Medulla oblongata (tissue), 1 donor: ENCODE measurements at regions not wholly inside any gene's neighbourhood (a gene's known extent, or its start where the extent isn't known, plus 50 kb on each side); places are given as distances from the start of the nearest gene placed in this dataset.
A peak's percentile ranks its signal among the peaks of the same experiment; 100 is the strongest.
"Not testable (repeated sequence)": the region's sequence is repeated elsewhere in the genome, so short reads cannot be mapped to it uniquely, and the experiment has no call there.

Experiments
- DNase-seq: peaks from one replicate; pipeline ENCODE4 v3.0.0-alpha.2; 2015; ENCODE audit errors: extremely low spot score

DNA sequence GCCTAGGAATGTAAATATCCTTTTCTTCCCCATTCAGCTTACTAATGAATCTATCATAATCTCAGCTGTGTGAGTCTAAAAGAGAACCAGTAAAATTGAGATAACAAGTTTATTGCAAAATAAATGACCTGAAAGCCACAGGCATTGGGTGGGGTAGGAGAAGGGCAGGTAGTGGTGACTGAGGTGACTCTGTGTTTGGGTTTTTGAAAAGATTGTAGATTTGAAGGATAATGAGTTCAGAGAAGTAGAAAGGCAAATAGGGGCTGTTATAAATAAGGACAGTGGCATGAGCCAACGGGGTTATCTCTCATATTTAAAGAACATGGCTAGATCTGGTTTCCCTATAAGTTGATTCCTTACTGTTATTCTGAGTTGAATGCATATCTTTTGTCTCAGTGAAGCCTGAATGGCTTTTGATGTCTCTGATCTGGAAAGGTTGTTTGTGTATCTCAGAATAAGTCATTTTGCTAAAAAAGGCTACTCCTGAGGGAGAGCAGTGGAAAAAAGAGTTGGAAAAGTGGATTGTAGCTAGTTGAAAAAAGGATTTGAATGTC, 92.3 kb upstream of the TPTE start:
- peak; percentile 45 for DNase-seq

DNA sequence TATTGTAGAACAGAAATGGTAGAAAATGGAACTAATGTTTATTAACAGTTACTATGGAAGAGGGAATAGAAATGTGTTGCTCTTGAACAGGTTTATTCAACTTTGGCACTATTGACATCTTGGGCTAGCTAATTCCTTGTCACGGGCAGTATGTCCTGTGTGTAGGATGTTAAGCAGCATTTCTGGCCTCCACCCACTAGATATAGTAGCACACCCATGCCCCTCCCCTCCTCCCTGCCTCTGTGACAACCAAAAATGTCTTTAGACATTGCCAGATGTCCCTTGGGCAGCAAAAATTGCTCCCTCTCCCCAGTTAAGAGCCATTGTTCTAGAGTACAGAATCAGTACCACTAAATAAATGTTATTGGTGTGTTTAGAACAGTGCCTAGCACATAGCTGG, 91.4 kb upstream of the TPTE start:
- peak; percentile 40 for DNase-seq

DNA sequence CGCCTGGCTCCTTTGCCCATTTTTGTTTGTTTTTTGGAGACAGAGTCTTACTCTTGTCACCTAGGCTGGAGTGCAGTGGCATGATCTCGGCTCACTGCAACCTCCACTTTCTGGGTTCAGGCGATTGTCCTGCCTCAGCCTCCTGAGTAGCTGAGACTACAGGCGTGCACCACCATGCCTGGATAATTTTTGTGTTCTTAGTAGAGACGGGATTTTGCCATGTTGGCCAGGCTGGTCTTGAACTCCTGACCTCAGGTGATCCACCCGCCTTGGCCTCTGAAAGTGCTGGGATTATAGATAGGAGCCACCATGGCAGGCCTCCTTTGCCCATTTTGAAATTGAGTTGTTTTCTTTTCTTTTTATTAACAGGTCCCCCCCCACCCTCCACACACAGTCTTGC, 89.4 kb upstream of the TPTE start:
- peak; percentile 15 for DNase-seq

DNA sequence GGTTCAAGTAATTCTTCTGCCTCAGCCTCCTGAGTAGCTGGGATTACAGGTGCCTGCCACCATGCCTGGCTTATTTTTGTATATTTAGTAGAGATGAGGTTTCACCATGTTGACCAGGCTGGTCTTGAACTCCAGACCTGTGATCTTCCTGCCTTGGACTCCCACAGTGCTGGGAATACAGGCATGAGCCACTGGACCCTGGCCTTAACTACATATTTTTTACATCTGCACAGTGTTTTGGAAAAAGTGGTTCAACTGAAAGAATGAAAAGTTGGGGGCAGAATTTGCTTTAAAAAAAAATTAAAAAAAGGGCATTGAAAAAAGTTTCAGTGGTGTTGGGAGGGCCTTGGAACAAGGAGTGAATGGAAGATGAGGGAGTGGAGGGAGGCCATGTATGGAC, 88.9 kb upstream of the TPTE start:
- not testable (repeated sequence) for DNase-seq

DNA sequence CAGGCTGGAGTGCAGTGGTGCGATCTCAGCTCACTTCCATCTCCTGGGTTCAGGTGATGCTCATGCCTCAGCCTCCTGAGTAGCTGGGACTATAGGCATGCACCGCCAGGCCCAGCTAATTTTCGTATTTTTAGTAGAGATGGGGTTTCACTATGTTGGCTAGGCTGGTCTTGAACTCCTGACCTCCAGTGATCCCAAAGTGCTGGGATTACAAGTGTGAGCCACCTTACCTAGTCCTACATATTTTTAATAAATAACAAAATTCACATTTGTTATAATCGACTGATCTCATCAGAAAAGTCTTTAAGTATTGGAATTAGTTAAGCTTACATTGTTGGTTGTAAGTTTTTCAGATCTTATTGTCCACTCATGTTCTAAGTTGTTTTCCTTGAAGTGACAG, 83.4 kb upstream of the TPTE start:
- not testable (repeated sequence) for DNase-seq

DNA sequence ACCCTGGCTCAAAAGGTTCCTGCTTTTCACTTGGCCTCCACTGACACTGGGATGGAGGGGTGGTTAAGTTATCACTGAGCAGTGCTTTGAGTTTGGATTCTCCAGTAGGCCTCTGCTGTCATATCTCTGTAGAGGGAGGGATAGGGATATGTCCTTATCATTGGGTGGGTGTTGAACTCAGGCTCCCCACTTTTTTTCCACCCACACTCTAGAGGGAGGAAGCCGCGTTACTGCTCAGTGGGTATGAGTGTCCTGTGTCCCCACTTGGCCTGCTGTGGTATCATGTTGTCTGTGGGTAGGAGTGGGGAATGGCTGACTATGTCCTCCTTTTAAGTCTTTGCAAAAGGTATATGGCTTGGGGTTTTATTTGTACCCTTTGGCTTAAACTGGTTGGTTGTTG, 80.7 kb upstream of the TPTE start:
- DNase-seq: not testable (repeated sequence)

DNA sequence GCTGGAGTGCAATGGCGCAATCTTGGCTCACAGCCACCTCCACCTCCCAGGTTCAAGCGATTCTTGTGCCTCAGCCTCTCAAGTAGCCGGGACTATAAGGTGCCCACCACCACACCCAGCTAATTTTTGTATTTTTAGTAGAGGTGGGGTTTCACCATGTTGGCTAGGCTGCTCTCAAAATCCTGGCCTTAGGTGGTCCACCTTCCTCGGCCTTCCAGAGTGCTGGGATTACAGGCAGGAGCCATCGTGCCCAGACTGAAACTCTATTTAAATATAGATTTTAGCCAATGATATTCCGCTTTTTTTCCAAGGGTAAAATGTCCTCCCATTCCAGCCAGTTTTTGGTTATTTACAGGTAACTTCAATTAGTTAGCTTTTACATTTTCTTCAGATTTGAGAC, 79.4 kb upstream of the TPTE start:
- not testable (repeated sequence) for DNase-seq

DNA sequence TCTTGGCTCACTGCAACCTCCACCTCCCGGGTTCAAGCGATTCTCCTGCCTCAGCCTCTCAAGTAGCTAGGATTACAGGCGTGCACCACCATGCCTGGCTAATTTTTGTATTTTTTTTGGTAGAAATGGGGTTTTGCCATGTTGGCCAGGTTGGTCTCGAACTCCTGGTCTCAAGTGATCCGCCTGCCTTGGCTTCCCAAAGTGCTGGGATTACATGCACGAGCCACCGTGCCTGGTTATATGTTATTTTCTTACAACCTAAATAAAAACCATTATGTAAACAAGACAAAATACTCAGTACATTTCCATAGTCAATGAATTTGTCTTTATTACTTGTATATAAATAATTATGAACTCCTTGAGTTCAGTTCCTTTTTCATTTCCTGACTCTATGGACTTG, 75.7 kb upstream of the TPTE start:
- DNase-seq: not testable (repeated sequence)

DNA sequence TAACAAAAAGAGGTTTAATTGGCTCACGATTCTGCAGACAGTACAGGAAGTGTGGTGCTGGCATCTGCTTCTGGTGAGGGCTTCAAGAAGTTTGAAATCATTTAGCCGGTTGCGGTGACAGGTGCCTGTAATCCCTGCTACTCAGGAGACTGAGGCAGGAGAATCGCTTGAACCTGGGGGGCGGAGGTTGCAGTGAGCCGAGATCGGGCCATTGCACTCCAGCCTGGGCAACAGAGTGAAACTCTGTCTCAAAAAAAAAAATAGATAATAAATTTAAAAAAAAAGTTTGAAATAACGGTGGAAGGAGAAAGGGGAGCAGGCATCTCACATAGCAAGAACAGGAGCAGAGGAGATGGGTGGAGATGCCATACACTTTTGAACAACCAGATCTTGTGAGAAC, 71.9 kb upstream of the TPTE start:
- DNase-seq: not testable (repeated sequence)

DNA sequence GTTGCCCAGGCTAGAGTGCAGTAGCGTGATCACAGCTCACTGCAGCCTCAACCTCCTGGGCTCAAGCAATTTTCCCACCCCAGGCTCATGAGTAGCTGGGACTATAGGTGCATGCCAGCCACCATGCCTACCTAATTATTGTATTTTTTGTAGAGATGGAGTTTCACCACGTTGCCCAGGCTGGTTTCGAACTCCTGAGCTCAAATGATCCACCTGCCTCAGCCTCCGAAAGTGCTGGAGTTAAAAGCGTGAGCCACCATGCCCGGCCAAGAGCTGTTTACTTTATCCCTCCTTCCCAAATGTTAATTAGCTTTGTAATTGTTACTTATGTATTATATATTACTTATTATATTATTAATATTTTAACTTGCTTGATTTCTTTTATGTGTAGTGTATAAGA, 70.1 kb upstream of the TPTE start:
- DNase-seq: not testable (repeated sequence)

DNA sequence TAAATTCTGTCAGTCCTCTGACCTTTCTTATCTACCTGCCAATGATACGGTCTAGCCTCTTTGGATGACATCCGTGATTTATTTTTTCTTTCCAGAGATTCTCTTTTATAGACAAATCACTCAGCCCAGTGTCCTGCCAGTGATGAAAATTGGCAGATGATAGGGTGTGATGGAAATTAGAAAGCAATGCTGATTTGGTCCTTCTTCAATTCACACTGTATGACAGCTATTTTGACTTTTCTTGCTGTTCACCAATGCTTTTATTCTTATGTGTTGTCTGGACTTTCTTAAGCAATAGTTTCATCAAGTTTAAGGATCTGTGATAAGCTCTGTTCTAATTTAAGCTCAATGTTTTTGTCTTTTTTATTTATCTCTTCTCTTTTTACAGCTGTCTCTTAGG, 63.6 kb upstream of the TPTE start:
- peak; percentile 52 for DNase-seq

DNA sequence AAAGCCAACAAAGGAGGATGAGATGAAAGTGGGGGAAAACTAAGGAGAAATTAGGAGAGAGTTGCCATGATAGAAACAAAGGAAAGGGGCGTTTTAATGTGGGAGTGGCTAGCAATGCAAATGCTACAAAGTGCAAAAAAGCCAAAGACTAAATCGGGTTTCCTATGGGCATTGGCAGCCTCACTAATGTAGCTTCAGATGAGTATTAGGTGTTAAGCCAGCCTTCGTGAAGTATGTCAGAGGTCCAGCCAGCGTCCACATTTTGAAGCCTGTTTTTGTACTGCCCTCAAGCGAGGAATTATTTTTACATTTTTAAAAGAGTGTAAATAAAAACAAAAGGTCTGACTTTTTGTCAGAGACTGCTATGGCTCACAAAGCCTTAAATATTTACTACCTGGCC, 60.4 kb upstream of the TPTE start:
- DNase-seq: peak; percentile 22

DNA sequence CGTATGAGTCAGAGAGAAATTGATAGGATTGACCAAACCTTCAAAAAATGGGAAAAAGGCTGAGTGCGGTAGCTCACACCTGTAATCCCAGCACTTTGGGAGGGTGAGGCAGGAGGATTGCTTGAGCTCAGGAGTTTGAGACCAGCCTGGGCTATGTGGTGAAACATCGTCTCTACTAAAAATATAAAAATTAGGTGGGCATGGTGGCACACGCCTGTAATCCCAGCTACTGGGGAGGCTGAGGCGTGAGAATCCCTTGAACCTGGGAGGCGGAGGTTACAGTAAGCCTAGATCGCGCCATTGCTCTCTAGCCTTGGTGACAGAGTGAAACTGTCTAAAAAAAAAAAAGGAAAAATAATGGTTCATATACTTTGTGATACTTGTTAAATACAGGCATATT, 59.9 kb upstream of the TPTE start:
- DNase-seq: not testable (repeated sequence)

DNA sequence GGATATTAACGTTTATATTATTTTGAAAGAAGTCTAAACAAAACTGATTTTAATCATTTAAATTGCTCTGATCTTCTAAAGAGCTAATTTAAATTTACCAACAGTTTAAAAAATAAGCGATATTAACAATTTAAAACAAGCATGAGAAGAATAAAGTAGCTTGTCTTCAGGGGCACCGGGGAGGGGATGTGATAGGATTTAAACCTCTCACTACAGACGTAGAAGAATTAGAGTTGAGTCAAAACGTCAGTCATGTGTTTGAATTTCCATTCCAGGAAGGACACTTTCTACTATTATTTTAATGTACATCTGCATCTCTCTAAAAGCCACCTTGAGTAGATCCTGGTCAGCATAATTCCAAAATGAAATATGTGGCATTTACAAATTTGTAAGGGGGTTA, 58.2 kb upstream of the TPTE start:
- DNase-seq: no peak

DNA sequence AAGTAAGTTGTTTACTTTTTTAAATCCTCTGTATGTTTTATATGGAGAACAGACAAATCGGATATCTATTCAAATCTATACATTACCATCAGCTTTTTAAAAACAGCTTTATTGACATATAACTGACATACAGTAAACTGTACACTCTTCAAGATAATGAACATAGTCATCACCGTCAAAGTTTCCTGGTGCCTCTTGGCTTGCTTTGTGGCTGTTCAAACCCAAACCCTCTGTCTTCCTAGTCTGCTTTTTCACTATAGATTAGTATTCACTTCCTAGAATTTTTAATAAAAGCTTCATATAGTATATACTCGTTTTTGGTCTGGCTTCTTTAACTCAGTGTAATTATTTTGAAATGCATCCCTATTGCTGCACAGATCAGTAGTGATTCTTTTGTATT, 56.4 kb upstream of the TPTE start:
- DNase-seq: peak; percentile 6

DNA sequence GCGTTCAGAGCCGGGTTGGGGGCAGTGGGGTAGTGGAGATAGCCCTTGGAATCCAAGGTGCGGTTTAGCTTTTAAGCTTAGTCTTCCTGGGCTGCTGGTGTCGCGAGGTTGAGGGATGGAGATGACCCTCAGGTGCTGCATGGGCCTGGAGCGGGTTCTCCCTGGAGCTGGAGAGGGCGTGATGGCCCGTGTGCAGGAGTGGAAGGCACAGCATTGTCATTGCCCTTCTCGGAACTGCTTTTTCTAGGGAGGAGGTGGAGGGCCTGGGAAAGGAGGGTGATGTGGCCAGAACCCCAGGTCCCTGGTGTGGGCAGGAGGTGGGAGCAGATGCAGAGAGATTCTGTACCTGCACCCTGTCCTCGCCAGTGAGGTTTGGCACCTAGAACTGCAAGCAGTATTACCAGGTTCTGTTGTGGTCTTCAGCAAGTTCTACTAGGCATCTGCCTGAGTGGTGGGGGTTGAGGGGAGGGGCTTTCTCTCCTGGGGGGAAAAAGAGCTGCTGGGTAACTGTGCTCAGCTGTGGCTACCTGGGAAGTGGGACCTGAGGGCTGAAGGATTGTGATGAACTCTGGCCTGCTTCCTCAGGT, 55.8 kb upstream of the TPTE start:
- not testable (repeated sequence) for DNase-seq

DNA sequence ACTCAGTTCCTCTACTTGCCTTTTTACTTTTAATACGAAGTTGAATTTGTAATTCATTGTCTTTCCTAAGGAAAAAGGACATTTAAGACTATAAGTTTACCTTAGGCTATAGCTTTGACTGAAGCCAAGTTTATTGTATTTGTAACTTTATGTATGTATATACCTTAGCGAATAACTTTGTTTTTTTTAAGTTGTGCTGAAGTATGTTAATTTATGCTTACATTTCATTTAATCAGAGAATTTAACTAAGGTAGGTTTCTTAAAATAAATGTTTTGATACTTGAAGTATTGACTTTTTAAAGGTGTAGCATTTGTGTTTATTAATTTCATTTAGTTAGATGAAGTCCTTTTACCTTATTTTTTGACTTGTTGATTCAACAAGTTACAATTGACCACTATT, 55.2 kb upstream of the TPTE start:
- no peak for DNase-seq
